MCF 10A (cell line): ENCODE measurements at regions not wholly inside any gene's neighbourhood (a gene's known extent, or its start where the extent isn't known, plus 50 kb on each side); places are given as distances from the start of the nearest gene placed in this dataset.

Experiments used
- BruUV-seq: library from RNA; stranded (reverse); fragments of 400-500 nt; replicated peaks from 2 replicates; lab custom pipeline; 2021; lab: Mats Ljungman, UMichigan
- CTCF ChIA-PET: fragments of 300-600 bp; sonication (Branson Sonifier 250); formaldehyde crosslinking; extraction: SDS; loops from one replicate; lab custom pipeline; 2021; ENCODE audit warnings: antibody characterized with exemption, inconsistent platforms; lab: Yijun Ruan, JAX
- POLR2A ChIA-PET: fragments of 300-600, 350-650 bp; sonication (Branson Sonifier 250); formaldehyde crosslinking; extraction: SDS; loops from one replicate; lab custom pipeline; 2020; ENCODE audit warnings: antibody characterized with exemption, inconsistent platforms; lab: Yijun Ruan, JAX
- DNase-seq: peaks from one replicate; pipeline ENCODE4 v3.0.0-alpha.2; 2018; ENCODE audit not compliant: unreplicated experiment
- H3K27ac Mint-ChIP-seq: one replicate; pipeline ENCODE4 v1.8.0; 2022; ENCODE audit warnings: mild to moderate bottlenecking, low read depth, mixed read lengths; ENCODE audit not compliant: unreplicated experiment
- H3K27me3 Mint-ChIP-seq: one replicate; pipeline ENCODE4 v1.8.0; 2022; ENCODE audit warnings: mixed read lengths; ENCODE audit not compliant: insufficient read depth, unreplicated experiment
- H3K36me3 Mint-ChIP-seq: one replicate; pipeline ENCODE4 v1.8.0; 2022; ENCODE audit warnings: mild to moderate bottlenecking, moderate library complexity, mixed read lengths; ENCODE audit not compliant: insufficient read depth, unreplicated experiment
- H3K4me1 Mint-ChIP-seq: one replicate; pipeline ENCODE4 v1.8.0; 2022; ENCODE audit warnings: mixed read lengths; ENCODE audit not compliant: insufficient read depth, unreplicated experiment
- H3K4me3 Mint-ChIP-seq: one replicate; pipeline ENCODE4 v1.8.0; 2022; ENCODE audit warnings: mild to moderate bottlenecking, moderate library complexity, mixed read lengths; ENCODE audit not compliant: unreplicated experiment
- H3K9me3 Mint-ChIP-seq: one replicate; pipeline ENCODE4 v1.8.0; 2022; ENCODE audit warnings: mixed read lengths; ENCODE audit not compliant: unreplicated experiment
- intact Hi-C: fragments of 100-400 bp; cut with micrococcal nuclease; formaldehyde crosslinking; loops from 2 replicates; pipeline ENCODE4 v1.14.1; 2022
- TF ChIP-seq, protein P1 (sequence below): fragments of 200-600 bp; IDR thresholded peaks from one replicate; pipeline ENCODE4 v1.8.0; 2022; ENCODE audit warnings: antibody characterized with exemption, mild to moderate bottlenecking; ENCODE audit not compliant: unreplicated experiment

DNA sequence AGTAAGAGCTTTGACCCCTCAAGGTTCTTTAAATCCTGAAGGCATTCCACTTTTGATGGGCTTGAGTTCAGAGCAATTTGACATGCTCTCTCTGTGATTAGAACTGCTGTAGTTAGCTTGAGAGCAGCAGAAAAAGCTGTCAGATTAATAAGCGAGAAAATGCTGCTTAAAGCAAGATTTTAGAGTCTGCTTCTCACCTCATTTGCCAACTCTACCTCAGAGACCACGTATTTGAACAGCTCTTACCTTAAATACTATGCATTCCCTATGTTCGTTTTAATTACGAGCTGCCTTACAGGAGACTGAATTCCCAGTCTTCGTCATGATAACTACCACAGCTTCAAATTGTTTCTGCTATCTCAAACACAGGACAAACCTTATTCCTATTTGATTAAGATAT, 253.4 kb downstream of the SLITRK6 start:
- Mint-ChIP-seq H3K9me3 (peaks cover 15% of the 10 kb centered on the region), H3K27ac (no peak overlapping the region), H3K4me1 (peaks cover 6% of the 10 kb centered on the region), H3K36me3 (no peaks in the 10 kb centered on the region), H3K4me3 (no peak overlapping the region), H3K27me3 (no peaks in the 10 kb centered on the region)
- no TSS peak for BruUV-seq
- TF ChIP-seq, protein P1, sequence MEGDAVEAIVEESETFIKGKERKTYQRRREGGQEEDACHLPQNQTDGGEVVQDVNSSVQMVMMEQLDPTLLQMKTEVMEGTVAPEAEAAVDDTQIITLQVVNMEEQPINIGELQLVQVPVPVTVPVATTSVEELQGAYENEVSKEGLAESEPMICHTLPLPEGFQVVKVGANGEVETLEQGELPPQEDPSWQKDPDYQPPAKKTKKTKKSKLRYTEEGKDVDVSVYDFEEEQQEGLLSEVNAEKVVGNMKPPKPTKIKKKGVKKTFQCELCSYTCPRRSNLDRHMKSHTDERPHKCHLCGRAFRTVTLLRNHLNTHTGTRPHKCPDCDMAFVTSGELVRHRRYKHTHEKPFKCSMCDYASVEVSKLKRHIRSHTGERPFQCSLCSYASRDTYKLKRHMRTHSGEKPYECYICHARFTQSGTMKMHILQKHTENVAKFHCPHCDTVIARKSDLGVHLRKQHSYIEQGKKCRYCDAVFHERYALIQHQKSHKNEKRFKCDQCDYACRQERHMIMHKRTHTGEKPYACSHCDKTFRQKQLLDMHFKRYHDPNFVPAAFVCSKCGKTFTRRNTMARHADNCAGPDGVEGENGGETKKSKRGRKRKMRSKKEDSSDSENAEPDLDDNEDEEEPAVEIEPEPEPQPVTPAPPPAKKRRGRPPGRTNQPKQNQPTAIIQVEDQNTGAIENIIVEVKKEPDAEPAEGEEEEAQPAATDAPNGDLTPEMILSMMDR, result no peak
- DNase-seq, result no peak
- intact Hi-C loops, result no loop called here
- CTCF ChIA-PET, result no interaction called here
- POLR2A ChIA-PET, result no interaction called here

GRCh38 chr13:85544756-85545155, 254.5 kb downstream of the SLITRK6 start:
- no peaks in the 10 kb centered on the region for H3K36me3 Mint-ChIP-seq
- intact Hi-C loops, result no loop called here
- CTCF ChIA-PET, result no interaction called here
- no TSS peak for BruUV-seq
- peaks cover 15% of the 10 kb centered on the region for H3K9me3 Mint-ChIP-seq
- H3K4me3 Mint-ChIP-seq, result no peak overlapping the region
- POLR2A ChIA-PET, result interaction anchor here (0.8 kb wide), 1 partner anchor 40 kb away, joined by 3 read pairs; no protein-coding TSS in a partner anchor
- TF ChIP-seq, protein P1, result no peak
- no peaks in the 10 kb centered on the region for H3K27me3 Mint-ChIP-seq
- DNase-seq, result no peak
- peaks cover 6% of the 10 kb centered on the region for H3K4me1 Mint-ChIP-seq
- no peak overlapping the region for H3K27ac Mint-ChIP-seq

GRCh38 chr13:85543144-85543543, 256.1 kb downstream of the SLITRK6 start:
- peaks cover 13% of the 10 kb centered on the region for H3K4me1 Mint-ChIP-seq
- intact Hi-C loops, result no loop called here
- H3K27ac Mint-ChIP-seq, result no peak overlapping the region
- ChIA-PET POLR2A (interaction anchor here (1.1 kb wide), 1 partner anchor 44 kb away, joined by 3 read pairs; no protein-coding TSS in a partner anchor), CTCF (interaction anchor here (1.6 kb wide), 1 partner anchor 13 kb away, joined by 5 read pairs; no protein-coding TSS in a partner anchor)
- no peak overlapping the region for H3K4me3 Mint-ChIP-seq
- no peaks in the 10 kb centered on the region for H3K36me3 Mint-ChIP-seq
- H3K9me3 Mint-ChIP-seq, result peaks cover 6% of the 10 kb centered on the region
- no peaks in the 10 kb centered on the region for H3K27me3 Mint-ChIP-seq
- no TSS peak for BruUV-seq
- TF ChIP-seq, protein P1, result no peak
- peak; percentile 73 for DNase-seq

- H3K27me3 Mint-ChIP-seq, result no peaks in the 10 kb centered on the region
- DNase-seq, result no peak
- H3K4me3 Mint-ChIP-seq, result no peak overlapping the region
- TF ChIP-seq, protein P1, result no peak
- CTCF ChIA-PET, result interaction anchor here (0.7 to 1.6 kb wide), 2 partner anchors 11 to 29 kb away, joined by 3 to 5 read pairs; no protein-coding TSS in a partner anchor
- peaks cover 6% of the 10 kb centered on the region for H3K9me3 Mint-ChIP-seq
- no peak overlapping the region for H3K27ac Mint-ChIP-seq
- POLR2A ChIA-PET, result no interaction called here
- no peaks in the 10 kb centered on the region for H3K36me3 Mint-ChIP-seq
- H3K4me1 Mint-ChIP-seq, result peaks cover 13% of the 10 kb centered on the region
- no TSS peak for BruUV-seq
- intact Hi-C loops, result no loop called here
Observed at GRCh38 chr13:85541476-85541875, 257.7 kb downstream of the SLITRK6 start.
